Coronary artery (tissue), 2 donors: ENCODE measurements at regions not wholly inside any gene's neighbourhood (a gene's known extent, or its start where the extent isn't known, plus 50 kb on each side); places are given as distances from the start of the nearest gene placed in this dataset.
"Not testable (repeated sequence)": the region's sequence is repeated elsewhere in the genome, so short reads cannot be mapped to it uniquely, and the experiment has no call there.

ENCODE experiments used
- DNase-seq: peaks from one replicate; pipeline ENCODE4 v3.0.0-alpha.2; 2017; ENCODE audit warnings: low spot score
- H3K27ac ChIP-seq, 2 donors: fragments of 200-600 bp; sonication (generic); one replicate each; pipeline ENCODE4 v1.5.1; 2016 to 2019
- H3K4me3 ChIP-seq: fragments of 200-600 bp; sonication (generic); 2 replicates; pipeline ENCODE4 v1.5.1; 2016; ENCODE audit warnings: mild to moderate bottlenecking, moderate library complexity
- CTCF ChIP-seq: fragments of 200-600 bp; sonication (generic); IDR thresholded peaks from one replicate; pipeline ENCODE4 v1.5.1; 2019; ENCODE audit warnings: antibody characterized with exemption

- Histone ChIP-seq H3K4me3 (no peak overlapping the region), H3K27ac (no peak overlapping the region)
- no peak for DNase-seq
- TF ChIP-seq CTCF = no peak
These were observed 731.1 kb downstream of the RNF144A start for GRCh38 chr2:7648221-7648795.

- TF ChIP-seq CTCF = no peak
- Histone ChIP-seq H3K4me3 (no peak overlapping the region), H3K27ac (no peak overlapping the region)
- no peak for DNase-seq
These were observed 732.4 kb downstream of the RNF144A start for GRCh38 chr2:7649461-7650228.

- no peak overlapping the region for H3K4me3 ChIP-seq
- H3K27ac ChIP-seq = no peak overlapping the region
- DNase-seq = no peak
- no peak for TF ChIP-seq CTCF
These were observed 736.4 kb downstream of the RNF144A start for GRCh38 chr2:7653617-7654016.

- no peak for TF ChIP-seq CTCF
- no peak overlapping the region for H3K27ac ChIP-seq
- no peak for DNase-seq
- no peak overlapping the region for H3K4me3 ChIP-seq
These were observed 738.4 kb downstream of the RNF144A start for GRCh38 chr2:7655629-7656028.

- not testable (repeated sequence) for H3K4me3 ChIP-seq, DNase-seq, H3K27ac ChIP-seq
These were observed 740.3 kb downstream of the RNF144A start for GRCh38 chr2:7657526-7657925.

- no peak for TF ChIP-seq CTCF
- Histone ChIP-seq H3K4me3 (no peak overlapping the region), H3K27ac (no peak overlapping the region)
- no peak for DNase-seq
These were observed 741.3 kb downstream of the RNF144A start for GRCh38 chr2:7658486-7658885.

- no peak for TF ChIP-seq CTCF
- DNase-seq = no peak
- no peak overlapping the region for H3K4me3 ChIP-seq
- H3K27ac ChIP-seq = no peak overlapping the region
These were observed 743.6 kb downstream of the RNF144A start for GRCh38 chr2:7660816-7661215.
